Endothelial cell (in vitro differentiated cells): ENCODE measurements at regions not wholly inside any gene's neighbourhood (a gene's known extent, or its start where the extent isn't known, plus 50 kb on each side); places are given as distances from the start of the nearest gene placed in this dataset.

Experiments used
- DNase-seq: peaks from one replicate; pipeline ENCODE4 v3.0.0; 2021; ENCODE audit warnings: low spot score
- H3K27ac Mint-ChIP-seq: one replicate; pipeline ENCODE4 v1.8.0; 2021; ENCODE audit warnings: mixed read lengths, inconsistent platforms; ENCODE audit not compliant: unreplicated experiment
- H3K27me3 Mint-ChIP-seq: one replicate; pipeline ENCODE4 v1.8.0; 2021; ENCODE audit warnings: mild to moderate bottlenecking, moderate library complexity, mixed read lengths, inconsistent platforms; ENCODE audit not compliant: unreplicated experiment
- H3K36me3 Mint-ChIP-seq: one replicate; pipeline ENCODE4 v1.8.0; 2021; ENCODE audit warnings: mild to moderate bottlenecking, low read depth, mixed read lengths, inconsistent platforms; ENCODE audit not compliant: unreplicated experiment
- H3K4me1 Mint-ChIP-seq: one replicate; pipeline ENCODE4 v1.8.0; 2021; ENCODE audit warnings: mild to moderate bottlenecking, mixed read lengths, inconsistent platforms; ENCODE audit not compliant: unreplicated experiment
- H3K4me3 Mint-ChIP-seq: one replicate; pipeline ENCODE4 v1.8.0; 2021; ENCODE audit warnings: mild to moderate bottlenecking, mixed read lengths, inconsistent platforms; ENCODE audit not compliant: unreplicated experiment
- H3K9me3 Mint-ChIP-seq: one replicate; pipeline ENCODE4 v1.8.0; 2021; ENCODE audit warnings: mixed read lengths, inconsistent platforms; ENCODE audit not compliant: unreplicated experiment
- TF ChIP-seq, protein P1 (sequence below): fragments of 200-600 bp; sonication (generic); IDR thresholded peaks from one replicate; pipeline ENCODE4 v1.5.0; 2021; ENCODE audit warnings: antibody characterized with exemption; ENCODE audit not compliant: unreplicated experiment

DNA sequence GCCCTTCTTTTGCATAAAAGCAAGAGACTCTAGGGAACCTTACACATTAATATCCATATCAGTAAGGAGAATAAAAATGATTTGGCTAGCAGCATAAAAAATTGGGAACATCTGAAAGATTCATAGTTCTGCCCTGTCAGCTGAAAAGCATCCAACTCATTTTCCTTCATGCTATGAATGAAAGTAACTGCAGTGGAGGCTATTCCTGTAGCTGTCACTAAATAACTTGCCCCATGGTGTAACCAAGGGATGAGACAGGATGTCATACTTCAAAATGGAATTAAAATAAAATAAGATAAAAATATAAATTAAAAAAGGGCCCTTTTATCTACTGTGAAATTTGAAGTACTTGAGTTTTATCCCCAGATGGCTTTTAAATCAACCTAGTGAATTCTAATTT, 878.8 kb downstream of the C4orf33 start:
- Mint-ChIP-seq H3K27ac (no peak overlapping the region), H3K9me3 (no peaks in the 10 kb centered on the region)

DNA sequence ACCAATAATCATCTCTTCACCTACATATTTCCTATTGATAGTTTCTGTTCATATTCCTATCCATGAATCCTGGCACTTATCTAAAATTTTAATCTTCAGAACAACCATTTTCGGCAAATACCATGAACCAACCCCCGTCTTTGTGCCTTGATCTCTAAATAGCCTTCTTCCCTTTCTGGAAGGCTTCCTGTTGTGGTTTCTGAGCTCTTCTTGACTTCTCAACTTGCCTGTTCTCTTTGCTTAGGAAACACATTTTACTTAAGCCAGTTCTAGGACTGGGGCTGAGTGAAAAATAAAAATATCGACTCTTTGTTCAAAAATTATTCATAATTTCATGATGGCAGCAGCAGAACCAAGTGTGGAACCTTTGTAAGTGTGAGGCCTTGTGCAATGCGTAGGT, 882.4 kb downstream of the C4orf33 start:
- TF ChIP-seq, protein P1, sequence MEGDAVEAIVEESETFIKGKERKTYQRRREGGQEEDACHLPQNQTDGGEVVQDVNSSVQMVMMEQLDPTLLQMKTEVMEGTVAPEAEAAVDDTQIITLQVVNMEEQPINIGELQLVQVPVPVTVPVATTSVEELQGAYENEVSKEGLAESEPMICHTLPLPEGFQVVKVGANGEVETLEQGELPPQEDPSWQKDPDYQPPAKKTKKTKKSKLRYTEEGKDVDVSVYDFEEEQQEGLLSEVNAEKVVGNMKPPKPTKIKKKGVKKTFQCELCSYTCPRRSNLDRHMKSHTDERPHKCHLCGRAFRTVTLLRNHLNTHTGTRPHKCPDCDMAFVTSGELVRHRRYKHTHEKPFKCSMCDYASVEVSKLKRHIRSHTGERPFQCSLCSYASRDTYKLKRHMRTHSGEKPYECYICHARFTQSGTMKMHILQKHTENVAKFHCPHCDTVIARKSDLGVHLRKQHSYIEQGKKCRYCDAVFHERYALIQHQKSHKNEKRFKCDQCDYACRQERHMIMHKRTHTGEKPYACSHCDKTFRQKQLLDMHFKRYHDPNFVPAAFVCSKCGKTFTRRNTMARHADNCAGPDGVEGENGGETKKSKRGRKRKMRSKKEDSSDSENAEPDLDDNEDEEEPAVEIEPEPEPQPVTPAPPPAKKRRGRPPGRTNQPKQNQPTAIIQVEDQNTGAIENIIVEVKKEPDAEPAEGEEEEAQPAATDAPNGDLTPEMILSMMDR, result no peak
- no peaks in the 10 kb centered on the region for H3K9me3 Mint-ChIP-seq
- H3K36me3 Mint-ChIP-seq, result no peaks in the 10 kb centered on the region
- no peaks in the 10 kb centered on the region for H3K27me3 Mint-ChIP-seq
- no peak for DNase-seq
- no peak overlapping the region for H3K4me3 Mint-ChIP-seq
- peaks cover 6% of the 10 kb centered on the region for H3K4me1 Mint-ChIP-seq
- H3K27ac Mint-ChIP-seq, result no peak overlapping the region

More for the DNA sequence above, 878.8 kb downstream of the C4orf33 start:
- no peaks in the 10 kb centered on the region for H3K36me3 Mint-ChIP-seq
- TF ChIP-seq, protein P1, result no peak
- H3K4me1 Mint-ChIP-seq, result peaks cover 6% of the 10 kb centered on the region
- DNase-seq, result no peak
- H3K4me3 Mint-ChIP-seq, result no peak overlapping the region
- no peaks in the 10 kb centered on the region for H3K27me3 Mint-ChIP-seq

DNA sequence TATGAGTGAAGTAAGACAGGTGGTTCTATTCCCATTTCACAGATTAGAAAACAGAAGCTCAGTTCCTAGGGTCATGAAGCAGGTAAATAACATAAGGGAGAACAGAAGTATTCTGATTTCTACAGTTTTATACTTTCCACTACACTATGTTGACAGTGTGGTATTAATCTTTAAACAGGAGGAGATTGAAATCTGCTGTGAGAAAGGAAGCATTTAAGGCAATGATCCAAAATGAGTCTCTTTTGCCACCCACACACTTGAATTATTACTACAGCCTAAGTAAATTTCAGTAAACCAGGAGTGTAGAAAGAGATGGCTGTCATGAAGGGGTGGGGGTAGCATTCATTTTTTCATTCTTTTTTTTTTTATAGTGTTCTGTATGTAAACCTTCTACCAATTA, 893.0 kb downstream of the C4orf33 start:
- no peaks in the 10 kb centered on the region for H3K4me1 Mint-ChIP-seq
- TF ChIP-seq, protein P1, result no peak
- no peak overlapping the region for H3K4me3 Mint-ChIP-seq
- H3K9me3 Mint-ChIP-seq, result no peaks in the 10 kb centered on the region
- DNase-seq, result no peak
- H3K36me3 Mint-ChIP-seq, result no peaks in the 10 kb centered on the region
- H3K27ac Mint-ChIP-seq, result no peak overlapping the region
- peaks cover 2% of the 10 kb centered on the region for H3K27me3 Mint-ChIP-seq

DNA sequence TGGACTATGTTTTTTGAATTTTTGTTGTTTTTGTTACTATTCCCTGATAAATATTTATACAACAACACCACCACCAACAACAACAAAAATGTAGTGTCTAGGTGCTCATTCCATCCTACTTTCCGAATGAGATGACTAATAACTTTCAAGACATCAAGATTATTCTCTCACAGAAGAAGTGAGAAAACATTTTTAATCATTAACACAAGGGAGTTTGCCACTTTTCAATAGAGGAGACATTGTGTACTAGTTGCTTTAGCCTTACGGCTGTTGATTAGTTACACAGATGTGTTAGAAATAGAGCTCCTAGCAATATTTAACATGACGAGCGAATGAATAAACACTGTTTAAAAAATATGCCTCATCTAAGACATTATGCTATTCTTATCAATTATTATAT, 898.8 kb downstream of the C4orf33 start:
- no peak for DNase-seq
- Mint-ChIP-seq H3K27me3 (no peaks in the 10 kb centered on the region), H3K9me3 (no peaks in the 10 kb centered on the region), H3K4me1 (no peaks in the 10 kb centered on the region), H3K27ac (no peak overlapping the region), H3K36me3 (no peaks in the 10 kb centered on the region), H3K4me3 (no peak overlapping the region)
- TF ChIP-seq, protein P1, result no peak

DNA sequence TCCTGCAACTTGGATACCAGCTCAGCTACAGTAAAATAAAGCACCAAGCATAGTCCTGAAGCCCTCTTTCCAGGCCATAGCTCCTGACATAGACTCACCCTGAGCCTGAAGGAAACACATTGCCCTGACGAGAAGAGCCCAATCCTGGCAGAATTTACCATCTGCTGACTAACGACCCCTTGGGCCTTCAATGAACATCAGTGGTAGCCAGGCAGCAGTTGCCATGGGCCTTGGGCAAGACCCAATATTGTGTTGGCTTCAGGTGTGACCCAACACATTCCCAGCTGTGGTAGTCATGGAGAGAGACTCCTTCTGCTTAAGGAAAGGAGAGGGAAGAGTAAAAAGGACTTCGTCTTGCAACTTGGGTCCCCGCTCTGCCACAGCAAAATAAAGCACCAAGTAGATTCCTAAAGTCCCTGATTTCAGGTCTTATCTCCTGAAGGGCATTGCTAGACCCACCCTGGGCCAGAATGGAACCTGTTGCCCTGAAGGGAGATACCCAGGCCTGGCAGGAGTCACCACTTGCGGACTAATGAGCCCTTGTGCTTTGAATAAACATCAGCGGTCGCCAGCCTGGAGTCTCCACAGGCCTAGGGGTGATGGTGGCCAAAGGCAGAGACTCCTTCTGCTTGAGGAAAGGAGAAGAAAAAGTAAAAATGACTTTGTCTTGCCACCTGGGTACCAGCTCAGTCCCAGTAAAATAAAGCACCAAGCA, 902.6 kb downstream of the C4orf33 start:
- H3K4me1 Mint-ChIP-seq, result no peaks in the 10 kb centered on the region
- no peaks in the 10 kb centered on the region for H3K27me3 Mint-ChIP-seq
- DNase-seq, result no peak
- H3K27ac Mint-ChIP-seq, result no peak overlapping the region
- no peak overlapping the region for H3K4me3 Mint-ChIP-seq
- H3K36me3 Mint-ChIP-seq, result no peaks in the 10 kb centered on the region
- TF ChIP-seq, protein P1, result no peak
- H3K9me3 Mint-ChIP-seq, result no peaks in the 10 kb centered on the region
